CD4-positive, alpha-beta T cell (primary cell): ENCODE measurements at regions not wholly inside any gene's neighbourhood (a gene's known extent, or its start where the extent isn't known, plus 50 kb on each side); places are given as distances from the start of the nearest gene placed in this dataset.

Experiments
- ATAC-seq: fragments of 200-7000 bp; cut with Tn5 transposase; one replicate; pipeline ENCODE4 v1.10.0; 2022; ENCODE audit warnings: mild to moderate bottlenecking; ENCODE audit not compliant: poor library complexity
- CTCF ChIA-PET: fragments of 350-600 bp; sonication (Branson Sonifier 250); formaldehyde crosslinking; loops from one replicate; lab custom pipeline; 2021; ENCODE audit warnings: antibody characterized with exemption, inconsistent platforms; lab: Charles Lee
- POLR2A ChIA-PET: fragments of 350-600 bp; sonication (Branson Sonifier 250); formaldehyde crosslinking; loops from one replicate; lab custom pipeline; 2021; ENCODE audit warnings: antibody characterized with exemption, inconsistent platforms; lab: Charles Lee
- DNase-seq, 14 experiments: peaks; one replicate each; pipeline ENCODE4 v3.0.0-alpha.2; 2013 to 2020; ENCODE audit warnings: mixed read lengths in 2 of 14
- H3K27ac ChIP-seq, 2 donors: one replicate each; pipeline versions ENCODE4 v1.5.1 to v1.7.0; 2013; ENCODE audit warnings: low read length in 2 of 2, low read depth in 1 of 2, mild to moderate bottlenecking in 1 of 2
- H3K27me3 ChIP-seq, 2 experiments: 1 replicate in 1 of 2; 2 replicates in 1 of 2; pipeline versions ENCODE4 v1.6.1 to v1.7.0; 2013; ENCODE audit warnings: low read length in 2 of 2, control low read depth in 1 of 2, mild to moderate bottlenecking in 1 of 2, moderate library complexity in 1 of 2; ENCODE audit not compliant: insufficient read depth in 2 of 2, control insufficient read depth in 1 of 2
- H3K36me3 ChIP-seq: one replicate; pipeline ENCODE4 v1.6.1; 2013; ENCODE audit warnings: low read length, control low read depth; ENCODE audit not compliant: insufficient read depth
- H3K4me1 ChIP-seq: one replicate; pipeline ENCODE4 v1.6.1; 2013; ENCODE audit warnings: low read length, control low read depth; ENCODE audit not compliant: insufficient read depth
- H3K4me3 ChIP-seq: one replicate; pipeline ENCODE4 v1.5.1; 2013; ENCODE audit warnings: mild to moderate bottlenecking, low read length, moderate library complexity
- H3K9me3 ChIP-seq, 2 experiments: 1 replicate in 1 of 2; 2 replicates in 1 of 2; pipeline versions ENCODE4 v1.6.1 to v1.7.0; 2013; ENCODE audit warnings: low read length in 2 of 2, mild to moderate bottlenecking in 2 of 2, control low read depth in 1 of 2, moderate library complexity in 1 of 2; ENCODE audit not compliant: control insufficient read depth in 1 of 2, insufficient read depth in 1 of 2
- H3K27ac Mint-ChIP-seq: one replicate; pipeline ENCODE4 v1.8.0; 2020; ENCODE audit warnings: mixed read lengths
- H3K27me3 Mint-ChIP-seq: one replicate; pipeline ENCODE4 v1.8.0; 2021; ENCODE audit warnings: mixed read lengths
- H3K36me3 Mint-ChIP-seq: one replicate; pipeline ENCODE4 v1.8.0; 2021; ENCODE audit warnings: low read depth, mixed read lengths
- H3K4me1 Mint-ChIP-seq: one replicate; pipeline ENCODE4 v1.8.0; 2021; ENCODE audit warnings: low read depth, mixed read lengths
- H3K4me3 Mint-ChIP-seq: one replicate; pipeline ENCODE4 v1.8.0; 2020; ENCODE audit warnings: mild to moderate bottlenecking, mixed read lengths
- H3K9me3 Mint-ChIP-seq: one replicate; pipeline ENCODE4 v1.8.0; 2020; ENCODE audit warnings: mixed read lengths
- CTCF ChIP-seq: fragments of 200-600 bp; IDR thresholded peaks from one replicate; pipeline ENCODE4 v1.8.0; 2022; ENCODE audit warnings: antibody characterized with exemption, mild to moderate bottlenecking
- intact Hi-C, 2 experiments: fragments of 100-400 bp; cut with DNase I in 1 of 2; cut with micrococcal nuclease in 1 of 2; formaldehyde crosslinking; loops; one replicate each; pipeline versions ENCODE4 v1.15.1 to v1.9.0; 2023 to 2025; cut with DNase I, micrococcal nuclease

DNA sequence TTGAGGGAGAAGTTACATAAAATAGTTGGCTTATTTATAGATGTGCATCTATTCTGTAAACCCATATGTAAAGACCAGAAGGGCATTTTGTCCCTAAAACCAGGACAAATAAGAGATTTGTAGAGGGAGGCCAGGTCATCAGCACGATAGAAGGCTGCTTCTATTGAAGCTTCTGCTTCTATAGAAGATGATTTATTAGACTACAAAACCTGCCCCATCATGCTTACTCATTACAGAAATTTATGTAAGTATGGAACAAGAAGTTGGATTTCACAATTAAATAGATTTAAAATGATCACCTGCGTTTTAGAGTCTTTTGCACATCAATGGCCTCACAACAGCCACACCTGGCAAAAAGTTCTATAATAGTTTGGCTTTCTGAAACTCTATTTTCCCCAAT is 183.5 kb downstream of the DUSP10 start:
- Histone ChIP-seq H3K36me3 (no peaks in the 10 kb centered on the region), H3K27me3 (no peaks in the 10 kb centered on the region), H3K4me3 (no peak overlapping the region), H3K4me1 (no peaks in the 10 kb centered on the region), H3K27ac (no peak overlapping the region), H3K9me3 (no peaks in the 10 kb centered on the region)
- H3K4me3 Mint-ChIP-seq = no peak overlapping the region
- POLR2A ChIA-PET = interaction anchor here (0.7 to 1.2 kb wide), 2 partner anchors 116 to 183 kb away, joined by 3 read pairs; partner anchors contain the start of gene DUSP10
- H3K4me1 Mint-ChIP-seq = no peaks in the 10 kb centered on the region
- DNase-seq (no peak), ATAC-seq (no peak)
- H3K27me3 Mint-ChIP-seq = no peaks in the 10 kb centered on the region
- no peak for TF ChIP-seq CTCF
- no peaks in the 10 kb centered on the region for H3K36me3 Mint-ChIP-seq
- H3K9me3 Mint-ChIP-seq = no peaks in the 10 kb centered on the region
- no peak overlapping the region for H3K27ac Mint-ChIP-seq
- intact Hi-C loops = no loop called here
- CTCF ChIA-PET = no interaction called here

GRCh38 chr1:221559911-221560310 is 182.0 kb downstream of the DUSP10 start:
- CTCF ChIA-PET = no interaction called here
- no peak for TF ChIP-seq CTCF
- intact Hi-C loops = no loop called here

GRCh38 chr1:221562542-221563475 is 179.1 kb downstream of the DUSP10 start:
- no peak overlapping the region for H3K4me3 Mint-ChIP-seq
- Histone ChIP-seq H3K9me3 (no peaks in the 10 kb centered on the region), H3K27me3 (no peaks in the 10 kb centered on the region), H3K4me1 (no peaks in the 10 kb centered on the region), H3K27ac (no peak overlapping the region), H3K4me3 (no peak overlapping the region), H3K36me3 (no peaks in the 10 kb centered on the region)
- POLR2A ChIA-PET = interaction anchor here (1.3 kb wide), 1 partner anchor 179 kb away, joined by 5 read pairs; the partner anchor contains the start of gene DUSP10
- H3K27ac Mint-ChIP-seq = no peak overlapping the region
- intact Hi-C loops = no loop called here
- DNase-seq (no peak), ATAC-seq (no peak)
- H3K9me3 Mint-ChIP-seq = no peaks in the 10 kb centered on the region
- H3K4me1 Mint-ChIP-seq = no peaks in the 10 kb centered on the region
- H3K27me3 Mint-ChIP-seq = no peaks in the 10 kb centered on the region
- CTCF ChIA-PET = no interaction called here
- no peaks in the 10 kb centered on the region for H3K36me3 Mint-ChIP-seq
- no peak for TF ChIP-seq CTCF

More at GRCh38 chr1:221559911-221560310, 182.0 kb downstream of the DUSP10 start:
- Mint-ChIP-seq H3K9me3 (no peaks in the 10 kb centered on the region), H3K4me3 (no peak overlapping the region), H3K4me1 (no peaks in the 10 kb centered on the region), H3K27ac (no peak overlapping the region), H3K36me3 (no peaks in the 10 kb centered on the region), H3K27me3 (no peaks in the 10 kb centered on the region)
- no peak overlapping the region for H3K4me3 ChIP-seq
- H3K36me3 ChIP-seq = no peaks in the 10 kb centered on the region
- DNase-seq (no peak), ATAC-seq (no peak)
- no peaks in the 10 kb centered on the region for H3K27me3 ChIP-seq
- H3K27ac ChIP-seq = no peak overlapping the region
- H3K9me3 ChIP-seq = no peaks in the 10 kb centered on the region
- no peaks in the 10 kb centered on the region for H3K4me1 ChIP-seq
- POLR2A ChIA-PET = no interaction called here
